ENCODE measurements at regions not wholly inside any gene's neighbourhood (a gene's known extent, or its start where the extent isn't known, plus 50 kb on each side); places are given as distances from the start of the nearest gene placed in this dataset.
A peak's percentile ranks its signal among the peaks of the same experiment; 100 is the strongest.

- DNase-seq (ENCODE audit: low spot score) = no peak
- no peak for FAIRE-seq
These were observed 567.9 kb upstream of the DAB2 start for GRCh38 chr5:39992617-39993202.

- FAIRE-seq = peak; percentile 68
- no peak for DNase-seq (ENCODE audit: low spot score)
These were observed 561.8 kb upstream of the DAB2 start for GRCh38 chr5:39986614-39987013.

GRCh38 chr5:39980056-39980455, 555.3 kb upstream of the DAB2 start:
- FAIRE-seq = no peak
- DNase-seq (ENCODE audit: low spot score) = no peak

GRCh38 chr5:39977066-39977655, 552.4 kb upstream of the DAB2 start:
- no peak for DNase-seq (ENCODE audit: low spot score)
- FAIRE-seq = no peak

- no peak for FAIRE-seq
- no peak for DNase-seq (ENCODE audit: low spot score)
These were observed 545.5 kb upstream of the DAB2 start for GRCh38 chr5:39970117-39970798.

- FAIRE-seq (no peak), DNase-seq (ENCODE audit: low spot score) (no peak)
These were observed 543.6 kb upstream of the DAB2 start for GRCh38 chr5:39968381-39968780.

- no peak for FAIRE-seq
These were observed 530.4 kb upstream of the DAB2 start for GRCh38 chr5:39955156-39955555.

GRCh38 chr5:39951070-39951469, 526.3 kb upstream of the DAB2 start:
- no peak for FAIRE-seq
- DNase-seq (ENCODE audit: low spot score) = no peak

More at GRCh38 chr5:39955156-39955555, 530.4 kb upstream of the DAB2 start:
- DNase-seq (ENCODE audit: low spot score) = no peak

GRCh38 chr5:39948867-39949468, 524.2 kb upstream of the DAB2 start:
- DNase-seq (ENCODE audit: low spot score) (peak; percentile 63), FAIRE-seq (peak; percentile 89)

GRCh38 chr5:39948341-39948740, 523.6 kb upstream of the DAB2 start:
- DNase-seq (ENCODE audit: low spot score) (no peak), FAIRE-seq (no peak)

GRCh38 chr5:39947657-39948056, 522.9 kb upstream of the DAB2 start:
- no peak for DNase-seq (ENCODE audit: low spot score)
- no peak for FAIRE-seq

- DNase-seq (ENCODE audit: low spot score) = no peak
- no peak for FAIRE-seq
These were observed 521.7 kb upstream of the DAB2 start for GRCh38 chr5:39946356-39947045.

- no peak for FAIRE-seq
- DNase-seq (ENCODE audit: low spot score) = no peak
These were observed 521.1 kb upstream of the DAB2 start for GRCh38 chr5:39945870-39946269.

GRCh38 chr5:39943811-39944210, 519.0 kb upstream of the DAB2 start:
- DNase-seq (ENCODE audit: low spot score) (no peak), FAIRE-seq (no peak)

- FAIRE-seq = peak; percentile 85
These were observed 517.8 kb upstream of the DAB2 start for GRCh38 chr5:39942606-39943005.

GRCh38 chr5:39941416-39941815, 516.6 kb upstream of the DAB2 start:
- DNase-seq (ENCODE audit: low spot score) (no peak), FAIRE-seq (no peak)

More at GRCh38 chr5:39942606-39943005, 517.8 kb upstream of the DAB2 start:
- no peak for DNase-seq (ENCODE audit: low spot score)

- DNase-seq (ENCODE audit: low spot score) (no peak), FAIRE-seq (peak; percentile 60)
These were observed 510.1 kb upstream of the DAB2 start for GRCh38 chr5:39934830-39935229.

GRCh38 chr5:39933061-39933460, 508.3 kb upstream of the DAB2 start:
- DNase-seq (ENCODE audit: low spot score) (no peak), FAIRE-seq (no peak)

- FAIRE-seq (no peak), DNase-seq (ENCODE audit: low spot score) (no peak)
These were observed 503.9 kb upstream of the DAB2 start for GRCh38 chr5:39928709-39929108.

- FAIRE-seq (peak; percentile 16), DNase-seq (ENCODE audit: low spot score) (no peak)
These were observed 495.1 kb upstream of the DAB2 start for GRCh38 chr5:39919876-39920275.

- FAIRE-seq = no peak
These were observed 488.1 kb upstream of the DAB2 start for GRCh38 chr5:39912906-39913305.

More at GRCh38 chr5:39912906-39913305, 488.1 kb upstream of the DAB2 start:
- DNase-seq (ENCODE audit: low spot score) = no peak

All from RCC 7860 (cell line).